G401 (cell line): ENCODE measurements at regions not wholly inside any gene's neighbourhood (a gene's known extent, or its start where the extent isn't known, plus 50 kb on each side); places are given as distances from the start of the nearest gene placed in this dataset.

Experiments used
- DNase-seq: peaks from one replicate; pipeline ENCODE4 v3.0.0-alpha.2; 2015; ENCODE audit warnings: low spot score
- in situ Hi-C: cut with HindIII; loops from 2 replicates; pipeline ENCODE4 v1.10.0; 2016; ENCODE audit warnings: low sequenced_read_pairs, mixed read lengths

DNA sequence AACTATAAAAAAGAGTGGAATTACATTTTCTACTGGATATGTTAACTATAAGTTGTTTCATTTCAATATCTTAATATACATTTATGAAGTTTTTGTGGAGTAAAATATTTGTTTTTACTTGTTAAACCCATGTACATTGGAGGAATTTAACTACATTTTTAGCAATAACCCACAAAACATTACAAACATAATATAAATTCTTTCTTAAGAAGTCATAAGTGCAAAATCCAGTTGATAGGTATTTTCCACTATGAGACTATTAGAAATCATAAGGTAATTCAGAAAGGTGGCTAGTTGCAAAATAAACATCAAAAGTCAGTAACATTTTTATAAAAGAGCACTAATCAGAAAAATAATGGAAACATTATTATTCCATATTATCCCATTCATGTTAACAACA, 73.9 kb upstream of the RRP15 start:
- DNase-seq = no peak
- in situ Hi-C loops = no loop called here

DNA sequence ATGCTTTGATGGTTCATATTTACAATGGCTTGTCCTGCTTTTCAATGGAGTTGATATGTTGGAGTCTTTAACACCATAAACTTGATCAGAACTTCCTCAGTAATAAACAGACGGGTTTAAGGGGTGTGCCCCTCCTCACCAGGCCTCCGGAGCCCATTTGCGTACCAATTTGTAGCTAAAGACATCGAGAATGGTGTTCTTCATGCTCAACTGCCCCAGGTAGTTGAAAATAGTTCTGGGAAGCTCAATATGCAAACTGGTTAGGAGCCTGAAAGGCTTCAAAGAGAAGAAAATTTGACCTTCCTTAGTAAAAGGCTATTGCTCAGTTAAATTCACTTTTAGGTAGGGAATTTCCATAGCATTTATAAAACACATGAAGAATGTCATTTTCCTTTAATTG, 68.1 kb upstream of the RRP15 start:
- DNase-seq = no peak
- in situ Hi-C loops = no loop called here

DNA sequence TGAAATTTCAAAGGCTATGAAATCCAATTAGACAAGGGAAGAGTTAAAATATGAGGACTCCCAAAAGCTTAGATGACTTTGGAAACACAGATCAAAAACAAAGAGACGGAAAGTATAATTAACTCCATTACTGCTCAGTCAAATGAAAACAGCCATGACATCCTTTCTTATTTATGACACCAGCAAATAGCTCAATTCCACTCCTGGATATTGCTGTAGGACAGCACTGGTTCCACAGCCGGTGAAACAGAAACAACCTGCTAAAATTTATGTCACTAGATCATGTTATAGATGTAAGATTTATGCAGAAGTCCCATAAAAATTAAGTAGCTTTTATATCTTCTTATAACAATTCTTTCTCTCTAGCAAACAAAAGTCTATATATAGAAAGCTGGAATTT, 65.6 kb upstream of the RRP15 start:
- no peak for DNase-seq
- in situ Hi-C loops = no loop called here

DNA sequence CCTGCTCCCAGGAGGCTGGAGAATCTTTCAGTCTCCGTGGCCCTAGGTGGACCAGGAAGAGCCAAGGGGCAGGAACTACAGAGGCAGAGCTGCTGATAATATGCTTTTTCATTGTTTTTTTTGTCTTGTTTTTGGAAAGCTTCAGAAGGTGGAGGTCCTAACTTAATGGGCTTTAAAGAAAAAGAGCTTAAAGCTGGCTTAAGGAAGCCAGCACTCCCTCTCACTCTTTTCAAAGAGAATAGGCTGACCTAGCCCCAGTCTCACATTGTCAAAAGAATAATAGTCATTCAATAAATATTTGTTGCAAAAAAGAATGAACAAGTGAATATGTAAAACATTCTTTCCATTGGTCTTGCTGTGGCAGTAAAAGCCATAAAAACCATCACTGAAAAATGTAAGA, 61.0 kb upstream of the RRP15 start:
- no peak for DNase-seq
- in situ Hi-C loops = no loop called here

DNA sequence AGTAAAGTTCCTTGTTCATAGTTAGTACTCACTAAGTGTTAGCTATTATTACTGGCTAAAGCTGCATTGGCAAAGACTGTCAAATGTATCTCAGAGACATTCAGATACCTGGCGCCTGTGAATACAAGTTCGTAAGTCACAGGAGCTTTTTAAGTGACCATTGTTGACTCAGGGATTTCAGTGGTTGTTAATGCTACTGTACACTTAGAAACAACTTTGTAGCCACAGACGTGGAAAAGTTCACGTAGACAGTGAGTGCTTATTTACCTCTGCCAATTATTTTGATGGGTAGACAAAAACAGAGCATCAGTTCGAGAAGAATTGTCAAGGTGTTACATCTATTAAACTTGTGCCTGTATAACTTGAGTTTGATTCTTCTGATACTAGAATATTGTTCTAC, 59.1 kb upstream of the RRP15 start:
- in situ Hi-C loops = no loop called here
- no peak for DNase-seq
